HEK293 (cell line): ENCODE measurements at regions not wholly inside any gene's neighbourhood (a gene's known extent, or its start where the extent isn't known, plus 50 kb on each side); places are given as distances from the start of the nearest gene placed in this dataset.

Source experiments
- CTCF ChIA-PET: fragments of 350-600 bp; formaldehyde crosslinking; extraction: SDS; loops from one replicate; lab custom pipeline; 2021; ENCODE audit warnings: antibody characterized with exemption; lab: Yijun Ruan, JAX
- POLR2A ChIA-PET: fragments of 300-600 bp; formaldehyde crosslinking; extraction: SDS; loops from one replicate; lab custom pipeline; 2020; ENCODE audit warnings: antibody characterized with exemption, inconsistent platforms; lab: Yijun Ruan, JAX
- H3K27ac ChIP-seq: fragments of 200-500 bp; sonication (Bioruptor generic); 2 replicates; pipeline ENCODE4 v1.5.1; 2014; ENCODE audit warnings: low read depth, low read length, control low read depth, inconsistent platforms; ENCODE audit errors: extremely low read depth
- H3K36me3 ChIP-seq, 2 experiments: fragments of 200-500 bp in 1 of 2; sonication (Bioruptor generic) in 1 of 2; 1 replicate in 1 of 2; 2 replicates in 1 of 2; pipeline ENCODE4 v1.5.1; 2014 to 2017; ENCODE audit warnings: inconsistent platforms in 2 of 2, low read length in 2 of 2; ENCODE audit not compliant: control insufficient read depth in 2 of 2, insufficient read depth in 1 of 2
- H3K4me1 ChIP-seq: fragments of 200-500 bp; sonication (Bioruptor generic); 2 replicates; pipeline ENCODE4 v1.5.1; 2014; ENCODE audit warnings: mild to moderate bottlenecking, low read length, inconsistent platforms; ENCODE audit not compliant: control insufficient read depth, insufficient read depth
- H3K4me3 ChIP-seq: 2 replicates; pipeline ENCODE4 v1.5.1; 2011; ENCODE audit warnings: low read depth, mild to moderate bottlenecking, control low read depth, low read length, moderate library complexity
- H3K9me3 ChIP-seq: fragments of 200-500 bp; sonication (Bioruptor generic); 2 replicates; pipeline ENCODE4 v1.5.1; 2014; ENCODE audit warnings: low read depth, low read length, inconsistent platforms; ENCODE audit not compliant: control insufficient read depth, insufficient read depth
- EGR2 ChIP-seq: fragments of 450-650 bp; formaldehyde crosslinking; IDR thresholded peaks from 2 replicates; pipeline ENCODE4 v1.5.1; 2016; ENCODE audit warnings: low read depth, missing biosample characterization, missing genetic modification characterization
- IKZF3 ChIP-seq: fragments of 450-650 bp; IDR thresholded peaks from 2 replicates; pipeline ENCODE4 v1.5.0; 2018; ENCODE audit warnings: missing biosample characterization, mild to moderate bottlenecking, missing genetic modification characterization, moderate library complexity
- KLF8 ChIP-seq: fragments of 450-650 bp; formaldehyde crosslinking; IDR thresholded peaks from 2 replicates; pipeline ENCODE4 v1.5.1; 2016; ENCODE audit warnings: missing biosample characterization, missing genetic modification characterization
- MYNN ChIP-seq: fragments of 450-650 bp; formaldehyde crosslinking; IDR thresholded peaks from 2 replicates; pipeline ENCODE4 v1.5.1; 2016; ENCODE audit warnings: missing biosample characterization, missing genetic modification characterization, borderline replicate concordance
- TRIM28 ChIP-seq: IDR thresholded peaks from 2 replicates; pipeline ENCODE4 v1.6.1; 2011; ENCODE audit warnings: low read length, control low read depth, borderline replicate concordance
- TSHZ1 ChIP-seq: fragments of 450-650 bp; formaldehyde crosslinking; IDR thresholded peaks from 2 replicates; pipeline ENCODE4 v1.5.1; 2016; ENCODE audit warnings: missing biosample characterization, missing genetic modification characterization, borderline replicate concordance
- ZNF155 ChIP-seq: fragments of 450-650 bp; formaldehyde crosslinking; IDR thresholded peaks from 2 replicates; pipeline ENCODE4 v1.5.1; 2016; ENCODE audit warnings: missing biosample characterization, missing genetic modification characterization
- ZNF202 ChIP-seq: fragments of 450-650 bp; formaldehyde crosslinking; IDR thresholded peaks from 2 replicates; pipeline ENCODE4 v1.5.1; 2016; ENCODE audit warnings: missing biosample characterization, missing genetic modification characterization, borderline replicate concordance
- ZNF211 ChIP-seq: fragments of 450-650 bp; formaldehyde crosslinking; IDR thresholded peaks from 2 replicates; pipeline ENCODE4 v1.5.1; 2016; ENCODE audit warnings: low read depth, missing biosample characterization, missing genetic modification characterization
- ZNF274 ChIP-seq, 2 experiments: fragments of 200-500 bp in 1 of 2; fragments of 450-650 bp in 1 of 2; sonication (Bioruptor generic) in 1 of 2; formaldehyde crosslinking in 1 of 2; IDR thresholded peaks; 2 replicates each; pipeline versions ENCODE4 v1.5.1 to v1.6.1; 2014 to 2016; ENCODE audit warnings: borderline replicate concordance in 1 of 2, inconsistent platforms in 1 of 2, low read length in 1 of 2, missing biosample characterization in 1 of 2, missing genetic modification characterization in 1 of 2
- ZNF335 ChIP-seq: fragments of 450-650 bp; formaldehyde crosslinking; conservative IDR thresholded peaks from 2 replicates; pipeline ENCODE4 v1.5.1; 2016; ENCODE audit warnings: missing biosample characterization, missing genetic modification characterization
- ZNF416 ChIP-seq: fragments of 450-650 bp; formaldehyde crosslinking; IDR thresholded peaks from 2 replicates; pipeline ENCODE4 v1.5.1; 2016; ENCODE audit warnings: missing biosample characterization, missing genetic modification characterization
- ZNF645 ChIP-seq: fragments of 450-650 bp; formaldehyde crosslinking; IDR thresholded peaks from 2 replicates; pipeline ENCODE4; 2016; ENCODE audit warnings: missing biosample characterization, missing genetic modification characterization
- ZNF654 ChIP-seq: fragments of 450-650 bp; formaldehyde crosslinking; IDR thresholded peaks from 2 replicates; pipeline ENCODE4 v1.5.1; 2016; ENCODE audit warnings: low read depth, missing biosample characterization, missing genetic modification characterization
- ZNF664 ChIP-seq: fragments of 450-650 bp; formaldehyde crosslinking; IDR thresholded peaks from 2 replicates; pipeline ENCODE4 v1.5.1; 2016; ENCODE audit warnings: missing biosample characterization, missing genetic modification characterization
- ZNF768 ChIP-seq: fragments of 450-650 bp; formaldehyde crosslinking; IDR thresholded peaks from 2 replicates; pipeline ENCODE4 v1.5.1; 2018; ENCODE audit warnings: missing biosample characterization, mild to moderate bottlenecking, missing genetic modification characterization
- ZNF785 ChIP-seq: fragments of 450-650 bp; formaldehyde crosslinking; IDR thresholded peaks from 2 replicates; pipeline ENCODE4 v1.5.1; 2016; ENCODE audit warnings: missing biosample characterization, missing genetic modification characterization
- ZNF791 ChIP-seq: fragments of 450-650 bp; formaldehyde crosslinking; IDR thresholded peaks from 2 replicates; pipeline ENCODE4 v1.5.1; 2016; ENCODE audit warnings: missing biosample characterization, missing genetic modification characterization
- ZNF792 ChIP-seq: fragments of 450-650 bp; formaldehyde crosslinking; IDR thresholded peaks from 2 replicates; pipeline ENCODE4 v1.5.1; 2016; ENCODE audit warnings: missing biosample characterization, missing genetic modification characterization
- ZSCAN18 ChIP-seq: fragments of 450-650 bp; formaldehyde crosslinking; IDR thresholded peaks from 2 replicates; pipeline ENCODE4 v1.5.1; 2016; ENCODE audit warnings: missing biosample characterization, missing genetic modification characterization

GRCh38 chr6:130622142-130622541, 205.1 kb upstream of the SMLR1 start:
- peaks cover 24% of the 10 kb centered on the region for H3K4me1 ChIP-seq
- POLR2A ChIA-PET = interaction anchor here (0.5 to 0.6 kb wide), 2 partner anchors 17 to 754 kb away, joined by 3 read pairs; no protein-coding TSS in a partner anchor
- H3K9me3 ChIP-seq = no peaks in the 10 kb centered on the region
- H3K36me3 ChIP-seq = no peaks in the 10 kb centered on the region
- CTCF ChIA-PET = interaction anchor here (1.3 kb wide), 1 partner anchor 300 kb away, joined by 3 read pairs; no protein-coding TSS in a partner anchor
- H3K4me3 ChIP-seq = no peak overlapping the region
- no peak overlapping the region for H3K27ac ChIP-seq
- TF ChIP-seq TSHZ1 (tag by site-specific recombination) (no peak), ZNF211 (tag by site-specific recombination) (no peak), ZNF202 (tag by site-specific recombination) (no peak), ZNF416 (tag by site-specific recombination) (no peak), ZNF654 (no peak), ZNF335 (no peak), ZNF791 (tag by site-specific recombination) (no peak), ZNF155 (tag by site-specific recombination) (no peak), ZNF645 (tag by site-specific recombination) (no peak), ZNF768 (tag by site-specific recombination) (no peak), EGR2 (tag by site-specific recombination) (no peak), ZSCAN18 (no peak), ZNF664 (tag by site-specific recombination) (no peak), ZNF785 (tag by site-specific recombination) (no peak), ZNF274 (IDR thresholded peaks at IDR 0.05; ENCODE audit: low read length) (no peak), ZNF274 (tag by site-specific recombination; IDR thresholded peaks at IDR 0.05; ENCODE audit: borderline replicate concordance) (no peak), MYNN (tag by site-specific recombination) (no peak)
- TF ChIP-seq, all 188 proteins: peak for 0

GRCh38 chr6:130624046-130624445, 203.2 kb upstream of the SMLR1 start:
- H3K9me3 ChIP-seq = no peaks in the 10 kb centered on the region
- no peak overlapping the region for H3K27ac ChIP-seq
- TF ChIP-seq TRIM28 (no peak), IKZF3 (no peak), ZNF792 (no peak), KLF8 (no peak)
- POLR2A ChIA-PET = no interaction called here
- H3K36me3 ChIP-seq = no peaks in the 10 kb centered on the region
- CTCF ChIA-PET = no interaction called here
- peaks cover 17% of the 10 kb centered on the region for H3K4me1 ChIP-seq
- H3K4me3 ChIP-seq = no peak overlapping the region
